Activated CD4-positive, alpha-beta T cell treated with anti-CD3 and anti-CD28 coated beads, Interleukin-2, amount 50 U/mL, for 4 hours (primary cell): ENCODE measurements at regions not wholly inside any gene's neighbourhood (a gene's known extent, or its start where the extent isn't known, plus 50 kb on each side); places are given as distances from the start of the nearest gene placed in this dataset.
"Not testable (repeated sequence)": the region's sequence is repeated elsewhere in the genome, so short reads cannot be mapped to it uniquely, and the experiment has no call there.

Source experiments
- DNase-seq, 2 experiments: peaks; one replicate each; pipeline ENCODE4 v3.0.0-alpha.2; 2020

DNA sequence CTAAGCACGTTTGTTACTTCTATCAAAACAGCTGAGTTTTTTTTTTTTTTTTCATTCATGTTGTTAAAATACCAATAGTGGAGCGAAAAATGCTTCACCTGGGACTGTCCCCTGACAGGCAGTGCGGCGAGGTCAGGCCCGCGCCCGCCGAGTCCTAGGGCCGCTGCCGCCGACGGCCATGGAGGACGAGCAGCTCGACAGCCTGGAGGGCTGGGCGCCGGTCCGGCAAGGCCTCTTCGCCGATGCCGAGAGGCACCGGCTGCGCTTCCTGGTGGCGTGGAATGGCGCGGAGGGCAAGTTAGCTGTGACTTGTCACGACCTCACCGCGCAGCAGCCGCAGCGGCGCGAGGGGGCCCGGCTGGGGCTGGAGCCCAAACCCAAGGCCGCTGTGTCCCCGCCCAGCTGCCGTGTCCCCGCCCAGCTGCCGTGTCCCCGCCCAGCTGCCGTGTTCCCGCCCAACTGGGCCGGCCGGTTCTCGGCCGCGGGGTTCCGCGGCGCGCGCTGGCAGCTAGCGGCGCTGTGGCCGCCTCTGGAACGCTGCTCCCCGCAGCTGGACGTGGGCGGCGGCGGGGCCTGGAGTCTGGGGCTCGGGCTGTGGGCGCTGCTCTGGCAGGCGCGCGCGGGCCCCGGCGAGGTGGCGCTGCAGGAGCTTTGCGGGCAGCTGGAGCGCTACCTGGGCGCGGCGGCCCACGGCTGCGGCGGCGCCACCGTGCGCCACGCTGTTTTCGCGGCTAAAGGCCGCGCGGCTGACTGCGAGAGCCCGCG, 56.7 kb upstream of the GOLGA8R start:
- DNase-seq, result peak; percentile 30 to 32

GRCh38 chr15:30471366-30471749, 57.3 kb upstream of the GOLGA8R start:
- not testable (repeated sequence) for DNase-seq

- DNase-seq, result not testable (repeated sequence)
Measured at GRCh38 chr15:30471817-30472551, 57.9 kb upstream of the GOLGA8R start.

- not testable (repeated sequence) for DNase-seq
Measured at GRCh38 chr15:30484887-30485286, 67.0 kb upstream of the GOLGA8Q start.

- DNase-seq, result not testable (repeated sequence)
Measured at GRCh38 chr15:30489237-30489636, 62.6 kb upstream of the GOLGA8Q start.

- DNase-seq, result not testable (repeated sequence)
Measured at GRCh38 chr15:30490334-30490733, 61.5 kb upstream of the GOLGA8Q start.

DNA sequence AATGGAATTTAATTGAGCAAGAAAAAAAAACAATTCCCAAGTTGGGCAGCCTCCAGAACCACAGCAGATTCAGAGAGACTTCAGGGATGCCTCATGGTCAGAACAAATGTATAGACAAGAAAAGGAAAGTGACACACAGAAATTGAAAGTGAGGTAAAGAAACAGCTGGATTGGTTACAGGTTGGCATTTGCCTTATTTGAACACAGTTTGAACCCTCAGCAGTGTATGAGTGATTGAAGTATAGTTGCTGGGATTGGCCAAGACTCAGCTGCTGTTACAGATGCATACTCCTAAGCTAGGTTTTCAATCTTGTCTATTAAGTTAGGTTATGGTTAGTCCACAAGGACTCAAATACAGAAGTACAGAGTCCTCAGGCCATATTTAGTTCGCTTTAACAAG, 57.9 kb upstream of the GOLGA8Q start:
- not testable (repeated sequence) for DNase-seq

- DNase-seq, result not testable (repeated sequence)
Measured at GRCh38 chr15:30497275-30497674, 54.6 kb upstream of the GOLGA8Q start.

GRCh38 chr15:30499233-30499632, 52.6 kb upstream of the GOLGA8Q start:
- DNase-seq, result not testable (repeated sequence)

GRCh38 chr15:30500511-30500910, 51.3 kb upstream of the GOLGA8Q start:
- DNase-seq, result not testable (repeated sequence)
